Fibroblast of pulmonary artery (primary cell): ENCODE measurements at regions not wholly inside any gene's neighbourhood (a gene's known extent, or its start where the extent isn't known, plus 50 kb on each side); places are given as distances from the start of the nearest gene placed in this dataset.

Source experiments
- DNase-seq: peaks from one replicate; pipeline ENCODE4 v3.0.0-alpha.2; 2010; ENCODE audit warnings: low read depth
- H3K4me3 ChIP-seq: replicated peaks from 2 replicates; pipeline ENCODE4 v1.5.1; 2011; ENCODE audit warnings: low read depth, mild to moderate bottlenecking, control low read depth, low read length, moderate library complexity
- TF ChIP-seq, protein P1 (sequence below): IDR thresholded peaks from 2 replicates; pipeline ENCODE4 v1.5.1; 2011; ENCODE audit warnings: mild to moderate bottlenecking, control low read depth, low read length, inconsistent platforms; ENCODE audit errors: missing control alignments

DNA sequence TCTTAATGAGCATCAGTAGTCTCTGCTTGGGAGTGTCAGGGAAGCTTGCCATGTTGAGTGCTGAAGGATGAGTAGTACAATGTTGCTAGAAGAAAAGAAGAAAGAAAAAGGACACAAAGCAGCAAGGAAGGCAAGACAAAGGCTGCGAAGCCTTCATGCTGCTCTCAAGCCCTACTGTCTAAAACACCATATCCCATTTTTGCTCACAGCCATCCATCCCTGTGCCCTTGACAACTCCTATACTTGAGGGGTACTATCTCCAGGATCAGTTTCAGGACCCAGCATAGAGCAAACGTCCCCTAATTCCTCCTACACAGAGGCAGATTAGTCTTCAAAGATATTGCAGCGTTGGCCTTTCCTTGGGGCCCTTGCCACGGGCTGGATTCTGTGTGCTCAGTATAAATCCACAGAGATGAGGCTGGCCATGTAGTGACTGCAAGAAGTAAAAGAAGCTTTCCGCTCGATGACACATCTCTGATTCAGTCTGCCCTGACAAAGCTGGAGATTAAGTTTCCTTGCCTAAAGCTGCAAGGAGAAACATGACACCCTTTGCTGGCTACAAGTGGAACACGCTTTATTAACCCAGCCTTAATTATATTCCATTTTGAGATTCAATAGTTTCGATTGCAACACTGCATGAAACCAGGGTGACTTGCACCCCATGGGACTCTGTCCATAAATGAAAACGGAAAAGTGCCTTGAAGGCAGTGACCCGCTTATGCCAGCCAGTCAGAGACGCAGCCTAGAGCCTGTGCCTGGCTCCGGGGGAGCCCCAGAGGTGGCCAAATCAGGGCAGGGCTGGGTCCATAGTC, 304.6 kb downstream of the ACTL7B start:
- peak; percentile 74 for DNase-seq
- no peak overlapping the region for H3K4me3 ChIP-seq
- TF ChIP-seq, protein P1, sequence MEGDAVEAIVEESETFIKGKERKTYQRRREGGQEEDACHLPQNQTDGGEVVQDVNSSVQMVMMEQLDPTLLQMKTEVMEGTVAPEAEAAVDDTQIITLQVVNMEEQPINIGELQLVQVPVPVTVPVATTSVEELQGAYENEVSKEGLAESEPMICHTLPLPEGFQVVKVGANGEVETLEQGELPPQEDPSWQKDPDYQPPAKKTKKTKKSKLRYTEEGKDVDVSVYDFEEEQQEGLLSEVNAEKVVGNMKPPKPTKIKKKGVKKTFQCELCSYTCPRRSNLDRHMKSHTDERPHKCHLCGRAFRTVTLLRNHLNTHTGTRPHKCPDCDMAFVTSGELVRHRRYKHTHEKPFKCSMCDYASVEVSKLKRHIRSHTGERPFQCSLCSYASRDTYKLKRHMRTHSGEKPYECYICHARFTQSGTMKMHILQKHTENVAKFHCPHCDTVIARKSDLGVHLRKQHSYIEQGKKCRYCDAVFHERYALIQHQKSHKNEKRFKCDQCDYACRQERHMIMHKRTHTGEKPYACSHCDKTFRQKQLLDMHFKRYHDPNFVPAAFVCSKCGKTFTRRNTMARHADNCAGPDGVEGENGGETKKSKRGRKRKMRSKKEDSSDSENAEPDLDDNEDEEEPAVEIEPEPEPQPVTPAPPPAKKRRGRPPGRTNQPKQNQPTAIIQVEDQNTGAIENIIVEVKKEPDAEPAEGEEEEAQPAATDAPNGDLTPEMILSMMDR = no peak

DNA sequence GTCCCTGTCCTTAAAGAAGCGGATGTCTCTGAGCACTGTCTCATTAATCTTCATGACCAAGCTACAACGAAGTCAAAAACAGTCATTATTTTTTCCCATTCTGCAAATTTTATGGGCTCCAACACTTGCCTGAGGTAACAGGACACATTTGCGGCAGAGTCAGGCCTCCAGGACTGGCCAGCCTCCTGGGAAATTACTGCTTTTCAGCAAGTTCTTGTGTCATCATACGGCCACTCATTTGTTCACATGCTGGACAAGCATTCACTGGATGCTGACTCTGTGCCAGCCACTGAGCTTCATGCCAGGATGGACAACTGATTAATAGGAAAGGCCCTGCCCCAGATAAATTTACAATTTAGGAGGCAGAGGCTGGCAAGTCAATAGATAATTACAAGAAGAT, 305.7 kb downstream of the ACTL7B start:
- no peak overlapping the region for H3K4me3 ChIP-seq
- TF ChIP-seq, protein P1 = no peak
- no peak for DNase-seq

DNA sequence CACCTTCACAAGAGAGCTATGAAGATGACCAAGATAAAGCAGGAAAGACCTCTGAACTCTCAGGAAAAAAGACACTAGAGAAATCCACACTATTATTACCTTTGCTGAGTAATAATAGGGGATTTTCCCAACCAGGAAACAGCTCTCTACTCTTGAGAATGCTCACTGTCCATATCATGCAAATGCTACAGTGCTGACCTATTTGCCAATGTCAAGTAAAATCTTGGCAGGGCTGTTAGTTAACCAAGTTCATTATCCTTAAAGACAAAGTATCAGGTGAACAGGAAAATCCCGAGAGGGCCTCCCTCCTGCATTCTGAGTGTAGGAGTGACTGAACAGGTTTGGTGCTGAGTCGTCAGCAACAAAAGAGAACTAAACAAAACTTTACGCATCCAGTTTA, 306.6 kb downstream of the ACTL7B start:
- H3K4me3 ChIP-seq = no peak overlapping the region
- no peak for DNase-seq

DNA sequence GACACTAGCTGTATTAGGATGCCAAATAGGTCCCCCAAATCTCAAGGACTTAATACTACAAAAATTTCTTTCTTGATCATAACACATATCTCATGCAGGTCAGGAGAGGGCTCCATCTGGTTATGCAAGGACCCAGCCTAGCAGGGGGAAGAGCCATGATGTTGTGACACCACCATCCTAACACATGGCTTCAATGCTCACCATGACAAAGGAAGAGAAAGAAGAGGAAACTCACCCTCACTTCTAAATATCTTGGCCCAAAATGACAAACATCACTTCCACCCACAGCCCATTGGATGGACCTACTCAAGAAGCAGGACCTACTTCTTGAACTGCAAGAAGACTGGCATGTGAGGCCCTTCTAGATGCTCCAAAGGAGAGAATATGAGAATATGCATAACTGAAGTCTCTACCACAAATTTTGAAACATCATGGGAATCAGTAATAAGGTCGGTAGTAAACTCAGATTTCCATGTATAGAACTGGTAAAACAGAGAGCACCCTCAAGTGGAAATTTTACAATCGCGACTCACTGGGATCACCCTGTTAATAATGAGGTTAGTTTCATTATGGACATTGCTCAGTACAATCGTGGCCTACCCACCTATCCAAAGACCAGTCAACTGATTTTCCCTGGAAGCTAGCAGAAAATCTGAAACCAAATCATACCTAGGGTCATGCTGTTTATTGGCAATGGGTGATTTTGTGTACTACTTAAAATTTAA, 308.2 kb downstream of the ACTL7B start:
- TF ChIP-seq, protein P1 = no peak
- H3K4me3 ChIP-seq = no peak overlapping the region
- DNase-seq = no peak

More for the DNA sequence above, 306.6 kb downstream of the ACTL7B start:
- TF ChIP-seq, protein P1 = no peak

DNA sequence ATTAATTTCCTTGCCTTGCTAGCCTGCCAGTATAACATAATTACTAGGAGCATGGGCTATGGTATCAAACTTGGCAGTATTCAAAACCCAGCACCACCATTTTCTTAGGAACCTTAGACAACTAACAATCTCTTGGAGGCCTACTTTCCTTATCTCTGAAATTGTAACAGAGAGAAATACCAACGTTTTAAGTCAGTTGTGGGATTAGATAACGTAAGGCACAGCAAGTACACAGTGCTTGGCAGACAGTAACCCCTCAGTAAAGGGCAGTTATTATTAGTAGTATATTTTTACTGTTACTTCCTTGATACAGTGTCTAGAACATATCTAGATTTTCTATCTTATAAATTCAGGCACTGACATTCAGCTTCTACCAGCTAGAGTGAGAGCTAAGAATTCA, 309.6 kb downstream of the ACTL7B start:
- no peak overlapping the region for H3K4me3 ChIP-seq
- DNase-seq = no peak
- TF ChIP-seq, protein P1 = no peak

DNA sequence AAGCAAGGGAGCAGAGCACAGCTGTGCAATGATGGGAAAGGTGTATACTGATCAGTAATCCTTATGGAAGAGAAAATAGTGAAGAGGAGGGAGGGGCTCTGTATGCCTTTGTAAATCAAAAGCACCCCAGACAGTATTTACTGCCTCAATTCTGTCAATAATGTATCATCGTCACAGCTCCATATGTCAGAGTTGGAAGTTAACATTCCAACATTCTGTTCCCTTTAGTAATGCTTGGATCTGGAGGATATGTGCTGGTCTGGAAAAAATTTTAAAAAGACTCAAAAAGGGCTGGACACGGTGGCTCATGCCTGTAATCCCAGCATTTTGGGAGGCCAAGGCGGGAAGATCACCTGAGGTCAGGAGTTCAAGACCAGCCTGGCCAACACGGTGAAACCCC, 310.4 kb downstream of the ACTL7B start:
- H3K4me3 ChIP-seq = no peak overlapping the region
- TF ChIP-seq, protein P1 = no peak
- no peak for DNase-seq
